HepG2 (cell line): ENCODE measurements at regions not wholly inside any gene's neighbourhood (a gene's known extent, or its start where the extent isn't known, plus 50 kb on each side); places are given as distances from the start of the nearest gene placed in this dataset.

Experiments used
- BHLHE40 ChIP-seq: IDR thresholded peaks from 2 replicates; pipeline ENCODE4 v1.6.1; 2011; ENCODE audit warnings: low read length, improper control_type of control experiment
- CAMTA2 ChIP-seq: sonication (generic); formaldehyde crosslinking; IDR thresholded peaks from 2 replicates; pipeline ENCODE4 v1.4.0; 2020; ENCODE audit warnings: mild to moderate bottlenecking, missing genetic modification reagents, borderline replicate concordance
- FOXA1 ChIP-seq, 2 experiments: fragments of 450-650 bp in 1 of 2; sonication (generic) in 1 of 2; formaldehyde crosslinking in 1 of 2; IDR thresholded peaks; 2 replicates each; pipeline versions ENCODE4 v1.4.0 to v1.6.1; 2016 to 2020; ENCODE audit warnings: missing genetic modification reagents in 1 of 2
- GATAD2A ChIP-seq: IDR thresholded peaks from 2 replicates; pipeline ENCODE4 v1.6.1; 2016
- HHEX ChIP-seq: IDR thresholded peaks from 2 replicates; pipeline ENCODE4 v1.6.1; 2016; ENCODE audit warnings: control low read depth
- HNF1B ChIP-seq: sonication (generic); formaldehyde crosslinking; IDR thresholded peaks from 2 replicates; pipeline ENCODE4 v1.5.1; 2020; ENCODE audit warnings: mild to moderate bottlenecking, moderate library complexity, missing genetic modification reagents
- MEF2D ChIP-seq: sonication (generic); formaldehyde crosslinking; IDR thresholded peaks from 2 replicates; pipeline ENCODE4 v1.5.1; 2020; ENCODE audit warnings: mild to moderate bottlenecking, missing genetic modification reagents
- PHF5A ChIP-seq: IDR thresholded peaks from one replicate; pipeline ENCODE4 v1.6.1; 2018; ENCODE audit warnings: low read depth, missing genetic modification reagents; ENCODE audit not compliant: unreplicated experiment
- REPIN1 ChIP-seq: sonication (generic); formaldehyde crosslinking; IDR thresholded peaks from 2 replicates; pipeline ENCODE4 v1.8.0; 2022; ENCODE audit warnings: missing genetic modification reagents, low read depth, mild to moderate bottlenecking, borderline replicate concordance
- RERE ChIP-seq: IDR thresholded peaks from 2 replicates; pipeline ENCODE4 v1.6.1; 2016; ENCODE audit warnings: low read depth, missing genetic modification reagents, missing compliant biosample characterization
- SRSF9 ChIP-seq: fragments of 200-400 bp; formaldehyde crosslinking; IDR thresholded peaks from 2 replicates; pipeline ENCODE4 v1.6.1; 2018; ENCODE audit warnings: borderline replicate concordance, mild to moderate bottlenecking, low read depth, low read length; ENCODE audit not compliant: insufficient read depth, poor library complexity, severe bottlenecking
- ZNF24 ChIP-seq: fragments of 450-650 bp; IDR thresholded peaks from 2 replicates; pipeline ENCODE4 v1.6.1; 2017; ENCODE audit warnings: antibody characterized with exemption, mild to moderate bottlenecking
- ZNF318 ChIP-seq: sonication (generic); formaldehyde crosslinking; IDR thresholded peaks from 2 replicates; pipeline ENCODE4 v1.4.0; 2020; ENCODE audit warnings: mild to moderate bottlenecking, missing genetic modification reagents
- ZNF33A ChIP-seq: sonication (generic); formaldehyde crosslinking; IDR thresholded peaks from 2 replicates; pipeline ENCODE4 v1.5.1; 2020; ENCODE audit warnings: missing genetic modification reagents, mild to moderate bottlenecking, moderate library complexity, borderline replicate concordance
- ZNF550 ChIP-seq: sonication (generic); formaldehyde crosslinking; IDR thresholded peaks from 2 replicates; pipeline ENCODE4 v1.4.0; 2020; ENCODE audit warnings: mild to moderate bottlenecking, missing genetic modification reagents, borderline replicate concordance
- ZNF777 ChIP-seq: sonication (generic); formaldehyde crosslinking; IDR thresholded peaks from 2 replicates; pipeline ENCODE4 v1.4.0; 2020; ENCODE audit warnings: missing genetic modification reagents

GRCh38 chr1:34582356-34582755 lies 172.5 kb upstream of the GJB5 start (continued):
- TF ChIP-seq ZNF318 (CRISPR knock-in tag) (no peak), SRSF9 (no peak), HHEX (peak; percentile 77), ZNF33A (no peak), MEF2D (CRISPR knock-in tag) (no peak), FOXA1 (IDR thresholded peaks at IDR 0.05) (no peak), FOXA1 (CRISPR knock-in tag; IDR thresholded peaks at IDR 0.05) (peak; percentile 72), ZNF777 (CRISPR knock-in tag) (no peak), RERE (CRISPR knock-in tag) (peak; percentile 35; the same call in 1 of the 2 replicates), ZNF24 (no peak), ZNF550 (no peak), REPIN1 (CRISPR knock-in tag) (no peak), HNF1B (CRISPR knock-in tag) (no peak), PHF5A (CRISPR knock-in tag) (no peak), CAMTA2 (CRISPR knock-in tag) (no peak), GATAD2A (CRISPR knock-in tag) (no peak), BHLHE40 (no peak)
